ENCODE measurements at regions not wholly inside any gene's neighbourhood (a gene's known extent, or its start where the extent isn't known, plus 50 kb on each side); places are given as distances from the start of the nearest gene placed in this dataset.

- TF ChIP-seq CTCF (IDR thresholded peaks at IDR 0.05) (no peak), REST (IDR thresholded peaks at IDR 0.05) (no peak), CBX8 (IDR thresholded peaks at IDR 0.05) (no peak), RARB (CRISPR knock-in tag; IDR thresholded peaks at IDR 0.05) (no peak), TFCP2L1 (CRISPR knock-in tag; IDR thresholded peaks at IDR 0.05) (no peak), ZSCAN20 (CRISPR knock-in tag; IDR thresholded peaks at IDR 0.05) (no peak), HOXB13 (CRISPR knock-in tag; IDR thresholded peaks at IDR 0.05; ENCODE audit: low read depth) (no peak), EHMT2 (IDR thresholded peaks at IDR 0.05; ENCODE audit: low read depth) (no peak), EHF (CRISPR knock-in tag; IDR thresholded peaks at IDR 0.05) (no peak), RCOR1 (IDR thresholded peaks at IDR 0.05; ENCODE audit: low read depth, low read length) (no peak), POLR2A (IDR thresholded peaks at IDR 0.05; ENCODE audit: low read length) (no peak), SREBF2 (IDR thresholded peaks at IDR 0.05) (no peak), RFX5 (IDR thresholded peaks at IDR 0.05) (no peak), CEBPB (IDR thresholded peaks at IDR 0.05) (peak in 1 of 2 experiments; percentile 65; a peak in 1 of 4 replicates), MYC (IDR thresholded peaks at IDR 0.05; ENCODE audit: borderline replicate concordance, low read length) (no peak), ZFP36 (IDR thresholded peaks at IDR 0.05; ENCODE audit: borderline replicate concordance, partially characterized antibody) (no peak), MAX (IDR thresholded peaks at IDR 0.05) (peak; percentile 78; the same call in 1 of the 2 replicates), SMC3 (IDR thresholded peaks at IDR 0.05) (no peak), E2F6 (IDR thresholded peaks at IDR 0.05; ENCODE audit: borderline replicate concordance, low read depth) (no peak), EP300 (IDR thresholded peaks at IDR 0.05) (peak; percentile 36 to 53; a peak in 2 of 5 replicates)
These were observed 357.2 kb upstream of the DPYD start (continued) for GRCh38 chr1:98278055-98278454.

- H3K27ac ChIP-seq: peak overlapping the region; percentile 78 to 90
- POLR2A ChIA-PET: no interaction called here
- FAIRE-seq: no peak
These were observed 356.3 kb upstream of the DPYD start for GRCh38 chr1:98277118-98277517.

GRCh38 chr1:98276514-98276913, 355.7 kb upstream of the DPYD start:
- Histone ChIP-seq H3K4me1 (peaks cover 42% of the 10 kb centered on the region), H3K27ac (peak overlapping the region; percentile 78 to 90), H3K4me2 (peak overlapping the region; percentile 58), H3K9me3 (no peaks in the 10 kb centered on the region), H3K4me3 (no peak overlapping the region)
- DNase-seq (ENCODE audit: low read depth in 1 of 2, low spot score in 1 of 2): no peak
- FAIRE-seq: no peak
- ChIA-PET POLR2A (no interaction called here), CTCF (interaction anchor here (1.5 kb wide), 1 partner anchor 91 kb away, joined by 3 read pairs; no protein-coding TSS in a partner anchor)
- ATAC-seq: no peak
- 88% methylated on average over 2 of the region's 2 CpGs for WGBS (ENCODE audit: missing lambda C conversion rate)
- TF ChIP-seq RNF2 (IDR thresholded peaks at IDR 0.05; ENCODE audit: borderline replicate concordance, low read depth) (no peak), MYC (IDR thresholded peaks at IDR 0.05; ENCODE audit: borderline replicate concordance, low read length) (no peak), HOXA7 (CRISPR knock-in tag; IDR thresholded peaks at IDR 0.05) (no peak), ELK1 (IDR thresholded peaks at IDR 0.05; ENCODE audit: low read depth, low read length) (no peak), MAX (IDR thresholded peaks at IDR 0.05) (no peak), ZFP36 (IDR thresholded peaks at IDR 0.05; ENCODE audit: borderline replicate concordance, partially characterized antibody) (no peak), ESRRA (IDR thresholded peaks at IDR 0.05; ENCODE audit: borderline replicate concordance, low read length) (no peak)

More at GRCh38 chr1:98277118-98277517, 356.3 kb upstream of the DPYD start:
- ATAC-seq (peak; percentile 62 to 78; a peak in 5 of 6 replicates), DNase-seq (ENCODE audit: low read depth in 1 of 2, low spot score in 1 of 2) (peak in 1 of 2 experiments; percentile 49)
- Histone ChIP-seq H3K4me1 (peaks cover 42% of the 10 kb centered on the region), H3K4me2 (peak overlapping the region; percentile 58), H3K4me3 (no peak overlapping the region), H3K9me3 (no peaks in the 10 kb centered on the region)
- TF ChIP-seq TP53 (CRISPR knock-in tag; IDR thresholded peaks at IDR 0.05) (no peak), RNF2 (IDR thresholded peaks at IDR 0.05; ENCODE audit: borderline replicate concordance, low read depth) (no peak), FOSL2 (IDR thresholded peaks at IDR 0.05) (no peak), FOSL2 (CRISPR knock-in tag; IDR thresholded peaks at IDR 0.05) (peak; percentile 81)
- 0% methylated on average over 2 of the region's 2 CpGs for WGBS (ENCODE audit: missing lambda C conversion rate)
- CTCF ChIA-PET: no interaction called here
